ENCODE measurements at regions not wholly inside any gene's neighbourhood (a gene's known extent, or its start where the extent isn't known, plus 50 kb on each side); places are given as distances from the start of the nearest gene placed in this dataset.

GRCh38 chr16:73408311-73408710 is 360.4 kb upstream of the ZFHX3 start:
- TF ChIP-seq POLR2A (IDR thresholded peaks at IDR 0.05) (no peak), CTCF (IDR thresholded peaks at IDR 0.05) (no peak), EP300 (IDR thresholded peaks at IDR 0.05) (no peak)

Measured in suprapubic skin (tissue), 3 donors.